ENCODE measurements at regions not wholly inside any gene's neighbourhood (a gene's known extent, or its start where the extent isn't known, plus 50 kb on each side); places are given as distances from the start of the nearest gene placed in this dataset.

DNA sequence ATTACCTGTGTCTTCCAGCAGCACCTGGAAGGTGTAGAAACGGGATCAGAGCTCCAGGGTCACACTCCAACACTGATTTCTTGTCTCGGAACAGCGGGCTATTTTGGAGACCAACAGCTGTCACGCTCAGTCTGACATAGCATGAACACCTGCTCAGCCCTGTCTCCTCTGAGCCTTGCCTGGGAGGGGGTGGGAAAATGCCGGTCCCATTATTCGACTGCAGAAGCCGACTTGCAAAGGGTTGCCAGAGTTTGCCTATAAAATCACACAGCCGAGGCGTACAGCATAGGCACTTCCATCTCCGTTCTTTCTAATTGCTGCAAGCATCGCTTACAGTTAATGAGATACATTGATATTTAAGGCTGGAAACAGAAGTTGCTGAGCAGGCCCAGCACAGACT is 300.8 kb upstream of the MSX2 start:
- intact Hi-C loops (cut with DNase I, micrococcal nuclease) = no loop called here
- no peak overlapping the region for H3K4me3 Mint-ChIP-seq
- peaks cover 6% of the 10 kb centered on the region for H3K27me3 Mint-ChIP-seq
- H3K36me3 Mint-ChIP-seq (ENCODE audit: low read depth) = no peaks in the 10 kb centered on the region
- POLR2A ChIA-PET = no interaction called here
- peaks cover 13% of the 10 kb centered on the region for H3K4me1 Mint-ChIP-seq
- no peaks in the 10 kb centered on the region for H3K9me3 Mint-ChIP-seq (ENCODE audit: low read depth)
- ATAC-seq (no peak), DNase-seq (no peak)
- CTCF ChIA-PET = interaction anchor here (1.5 kb wide), 1 partner anchor 297 kb away, joined by 4 read pairs; no protein-coding TSS in a partner anchor
- H3K27ac Mint-ChIP-seq = no peak overlapping the region

DNA sequence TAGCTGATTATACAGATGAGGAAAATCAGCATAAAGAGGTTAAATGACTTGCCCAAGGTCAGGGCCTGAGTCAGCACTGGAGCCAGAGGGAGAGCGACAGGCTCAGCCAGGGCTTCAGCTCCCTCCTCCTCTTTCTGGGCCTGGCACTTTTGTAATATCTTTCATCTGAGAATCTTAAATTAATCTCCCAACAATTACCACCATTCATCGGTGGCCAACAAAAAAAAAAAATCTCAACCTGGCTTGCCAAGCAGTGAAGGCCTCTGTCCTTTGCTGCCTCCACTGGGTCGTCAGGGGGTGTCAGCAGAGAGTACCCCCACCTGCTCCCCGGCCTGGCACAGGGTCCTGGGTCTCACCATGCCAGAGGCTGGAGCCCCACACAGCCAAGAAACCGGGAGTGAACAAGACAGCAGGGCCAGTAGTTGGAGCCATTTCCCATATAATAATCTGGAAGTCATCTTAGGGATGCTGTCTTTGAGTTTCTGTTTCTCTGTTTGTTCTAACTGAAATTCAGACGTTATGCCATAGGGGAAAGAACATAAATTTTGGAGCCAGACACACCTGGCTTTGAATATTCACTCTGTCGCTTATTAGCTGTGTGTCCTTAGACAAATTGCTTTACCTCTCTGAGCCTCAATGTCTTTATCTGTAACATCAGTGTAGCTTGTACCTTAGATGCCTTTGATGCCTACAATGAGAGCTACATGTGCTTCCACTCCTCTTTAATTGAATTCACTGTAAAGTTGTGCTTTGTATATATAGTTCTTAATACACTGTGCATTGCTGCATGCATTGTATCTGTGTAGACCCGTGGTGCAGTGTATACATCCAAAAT is 299.9 kb upstream of the MSX2 start:
- Mint-ChIP-seq H3K27me3 (peaks cover 6% of the 10 kb centered on the region), H3K36me3 (ENCODE audit: low read depth) (no peaks in the 10 kb centered on the region), H3K4me3 (no peak overlapping the region), H3K9me3 (ENCODE audit: low read depth) (no peaks in the 10 kb centered on the region), H3K27ac (no peak overlapping the region), H3K4me1 (peaks cover 7% of the 10 kb centered on the region)
- ChIA-PET POLR2A (no interaction called here), CTCF (no interaction called here)
- no peak for DNase-seq
- intact Hi-C loops (cut with DNase I, micrococcal nuclease) = no loop called here
- ATAC-seq = no peak

DNA sequence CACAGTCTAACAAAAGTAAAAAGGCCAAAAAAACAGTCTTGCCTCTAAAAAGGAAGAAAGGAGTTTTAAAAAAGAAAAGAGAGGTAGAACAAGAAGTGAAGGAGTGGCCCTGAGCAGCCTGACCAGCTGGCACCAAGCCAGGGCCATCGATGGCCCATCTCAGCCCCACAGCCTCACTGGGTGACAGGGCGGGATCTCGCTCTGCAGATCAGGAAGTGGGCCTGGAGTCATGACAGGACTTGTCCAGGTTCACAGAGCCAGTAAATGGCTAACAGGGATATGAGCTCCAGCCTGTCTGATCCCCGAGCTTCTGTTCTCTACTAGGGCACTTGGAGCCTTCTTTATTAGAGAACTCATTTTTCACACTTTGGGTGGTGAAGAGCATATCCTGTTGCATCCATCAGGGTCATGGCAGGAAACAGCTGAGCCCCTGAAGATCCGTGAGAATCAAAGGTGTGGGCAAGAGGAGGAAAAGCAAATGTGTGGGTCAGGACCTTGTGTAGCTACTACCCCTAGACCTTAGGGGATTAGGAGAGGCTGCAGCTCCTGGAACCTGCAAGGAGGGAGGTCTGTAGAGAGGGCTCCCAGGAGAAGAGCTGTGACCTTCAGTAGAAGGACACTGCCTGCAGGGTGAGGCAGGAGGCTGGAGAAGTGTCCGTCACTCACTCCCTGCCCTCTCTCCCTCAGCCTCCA is 299.0 kb upstream of the MSX2 start:
- H3K27me3 Mint-ChIP-seq = peaks cover 5% of the 10 kb centered on the region
- no peak overlapping the region for H3K27ac Mint-ChIP-seq
- ATAC-seq (no peak), DNase-seq (no peak)
- no peaks in the 10 kb centered on the region for H3K36me3 Mint-ChIP-seq (ENCODE audit: low read depth)
- no peaks in the 10 kb centered on the region for H3K9me3 Mint-ChIP-seq (ENCODE audit: low read depth)
- H3K4me1 Mint-ChIP-seq = no peaks in the 10 kb centered on the region
- CTCF ChIA-PET = interaction anchor here (0.7 to 0.8 kb wide), 2 partner anchors 8 to 197 kb away, joined by 3 to 4 read pairs; no protein-coding TSS in a partner anchor
- no peak overlapping the region for H3K4me3 Mint-ChIP-seq
- POLR2A ChIA-PET = no interaction called here
- intact Hi-C loops (cut with DNase I, micrococcal nuclease) = no loop called here

DNA sequence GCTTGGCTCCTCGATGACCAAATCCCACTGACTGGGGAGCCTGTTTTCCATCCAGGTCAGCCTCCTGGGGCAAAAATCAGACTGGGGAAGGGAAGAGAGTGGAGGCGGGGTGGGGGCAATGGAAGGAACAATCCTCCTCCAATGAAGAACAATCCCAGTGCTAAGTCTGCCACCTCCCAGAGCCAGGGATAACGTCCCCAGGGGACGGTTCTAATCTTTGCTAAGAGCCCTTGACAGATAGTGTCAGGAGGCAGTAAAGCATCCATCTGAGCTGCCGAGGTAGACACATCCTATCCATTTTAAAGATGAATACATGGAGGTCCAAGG is 298.5 kb upstream of the MSX2 start:
- POLR2A ChIA-PET = no interaction called here
- no peak overlapping the region for H3K27ac Mint-ChIP-seq

DNA sequence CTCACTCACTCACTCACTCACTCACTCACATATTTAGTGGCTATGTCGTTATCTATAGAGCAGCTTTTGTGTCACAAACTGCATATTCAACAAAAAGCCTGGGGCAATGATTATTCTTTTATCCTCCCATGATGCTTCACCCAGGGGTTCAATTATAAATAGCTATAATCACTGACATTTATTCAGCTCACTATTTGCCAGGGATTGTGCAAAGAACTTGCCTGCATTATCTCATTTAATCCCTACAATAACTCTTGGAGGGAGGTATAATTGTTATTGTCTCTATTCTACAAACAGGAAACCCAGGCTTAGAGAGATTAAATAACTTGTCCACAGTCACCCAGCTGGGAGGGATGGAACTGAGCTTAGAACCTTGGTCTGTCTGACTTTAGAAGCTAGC is 298.0 kb upstream of the MSX2 start:
- no peaks in the 10 kb centered on the region for H3K36me3 Mint-ChIP-seq (ENCODE audit: low read depth)
- no peaks in the 10 kb centered on the region for H3K4me1 Mint-ChIP-seq
- no peak for DNase-seq
- CTCF ChIA-PET = interaction anchor here (0.5 to 1.2 kb wide), 5 partner anchors 9 to 805 kb away, joined by 3 to 4 read pairs (median 3); no protein-coding TSS in a partner anchor
- no peaks in the 10 kb centered on the region for H3K9me3 Mint-ChIP-seq (ENCODE audit: low read depth)
- no peak overlapping the region for H3K4me3 Mint-ChIP-seq
- intact Hi-C loops (cut with DNase I, micrococcal nuclease) = no loop called here
- H3K27me3 Mint-ChIP-seq = peaks cover 5% of the 10 kb centered on the region
- no peak for ATAC-seq
- no peak overlapping the region for H3K27ac Mint-ChIP-seq
- POLR2A ChIA-PET = no interaction called here

More for the DNA sequence above, 298.5 kb upstream of the MSX2 start:
- H3K4me3 Mint-ChIP-seq = no peak overlapping the region
- no peaks in the 10 kb centered on the region for H3K36me3 Mint-ChIP-seq (ENCODE audit: low read depth)
- no peaks in the 10 kb centered on the region for H3K4me1 Mint-ChIP-seq
- DNase-seq = no peak
- no peak for ATAC-seq
- H3K9me3 Mint-ChIP-seq (ENCODE audit: low read depth) = no peaks in the 10 kb centered on the region
- intact Hi-C loops (cut with DNase I, micrococcal nuclease) = no loop called here
- CTCF ChIA-PET = interaction anchor here (0.6 to 1.2 kb wide), 4 partner anchors 9 to 369 kb away, joined by 3 to 4 read pairs (median 4); no protein-coding TSS in a partner anchor
- peaks cover 5% of the 10 kb centered on the region for H3K27me3 Mint-ChIP-seq

DNA sequence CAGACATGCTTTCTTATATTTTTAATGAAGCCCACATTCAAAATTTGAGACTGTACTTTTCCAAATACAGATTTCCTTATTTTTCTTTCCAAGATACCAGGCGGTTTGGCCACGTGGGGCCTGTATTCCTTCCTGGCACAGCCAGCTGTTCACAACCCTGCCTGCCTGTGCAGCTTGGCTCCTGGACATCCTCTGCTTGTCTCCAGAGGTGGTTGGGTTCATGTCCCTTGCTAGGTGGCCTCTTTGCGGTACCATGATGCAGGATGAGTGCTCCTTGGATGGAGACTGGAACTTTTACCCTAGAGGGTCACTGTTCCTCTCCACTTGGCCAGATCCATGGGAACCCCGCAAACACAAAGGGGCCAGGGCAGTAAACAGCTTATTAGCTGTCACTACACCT is 297.5 kb upstream of the MSX2 start:
- Mint-ChIP-seq H3K4me3 (no peak overlapping the region), H3K4me1 (no peaks in the 10 kb centered on the region), H3K36me3 (ENCODE audit: low read depth) (no peaks in the 10 kb centered on the region), H3K27me3 (peaks cover 5% of the 10 kb centered on the region), H3K27ac (no peak overlapping the region), H3K9me3 (ENCODE audit: low read depth) (no peaks in the 10 kb centered on the region)
- POLR2A ChIA-PET = no interaction called here
- DNase-seq = no peak
- intact Hi-C loops (cut with DNase I, micrococcal nuclease) = no loop called here
- CTCF ChIA-PET = interaction anchor here (0.5 to 1.2 kb wide), 4 partner anchors 8 to 805 kb away, joined by 3 to 4 read pairs (median 3); no protein-coding TSS in a partner anchor
- ATAC-seq = no peak

DNA sequence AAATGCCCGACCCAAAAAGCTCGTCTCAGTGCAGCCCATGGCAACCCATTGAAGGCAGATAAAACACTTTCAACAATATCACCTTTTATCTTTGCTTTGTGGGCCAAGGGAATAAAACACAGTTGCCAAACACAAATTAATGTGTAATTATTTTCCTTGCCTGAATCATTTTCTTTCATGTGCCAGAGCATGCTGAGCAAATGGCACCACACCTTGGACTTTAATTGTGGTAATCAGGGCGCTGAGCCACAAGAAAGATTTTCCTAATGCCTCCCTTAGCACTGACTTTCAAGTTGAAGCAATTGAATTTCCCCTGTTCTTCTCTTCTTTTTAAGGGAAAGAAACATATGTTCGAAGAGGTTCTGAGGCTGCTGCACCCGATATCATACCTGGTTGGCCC is 297.1 kb upstream of the MSX2 start:
- Mint-ChIP-seq H3K4me3 (no peak overlapping the region), H3K4me1 (no peaks in the 10 kb centered on the region), H3K9me3 (ENCODE audit: low read depth) (no peaks in the 10 kb centered on the region), H3K27ac (no peak overlapping the region), H3K36me3 (ENCODE audit: low read depth) (no peaks in the 10 kb centered on the region), H3K27me3 (peaks cover 5% of the 10 kb centered on the region)
- ATAC-seq (no peak), DNase-seq (no peak)
- CTCF ChIA-PET = interaction anchor here (0.6 to 0.7 kb wide), 2 partner anchors 8 to 804 kb away, joined by 3 read pairs; no protein-coding TSS in a partner anchor
- intact Hi-C loops (cut with DNase I, micrococcal nuclease) = no loop called here
- POLR2A ChIA-PET = no interaction called here

DNA sequence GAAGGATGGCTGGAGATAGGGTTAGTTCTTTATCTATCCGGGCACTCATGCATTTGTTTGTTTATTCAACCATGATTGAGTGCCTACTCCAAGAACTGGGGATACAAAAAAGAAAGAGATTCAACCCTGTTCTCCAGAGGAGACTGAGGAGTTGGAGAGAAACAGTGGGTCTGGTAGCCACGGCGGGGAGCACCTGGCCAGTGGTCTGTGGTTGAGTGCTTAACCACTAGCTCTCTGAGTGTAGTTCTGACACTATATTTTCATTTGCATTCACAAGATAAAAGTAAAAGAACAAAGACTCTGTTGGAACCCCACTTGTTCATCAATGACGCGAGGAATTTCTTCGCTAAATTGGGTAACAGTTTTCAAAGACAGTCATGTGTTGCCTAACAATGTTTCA is 295.5 kb upstream of the MSX2 start:
- POLR2A ChIA-PET = no interaction called here
- intact Hi-C loops (cut with DNase I, micrococcal nuclease) = no loop called here

DNA sequence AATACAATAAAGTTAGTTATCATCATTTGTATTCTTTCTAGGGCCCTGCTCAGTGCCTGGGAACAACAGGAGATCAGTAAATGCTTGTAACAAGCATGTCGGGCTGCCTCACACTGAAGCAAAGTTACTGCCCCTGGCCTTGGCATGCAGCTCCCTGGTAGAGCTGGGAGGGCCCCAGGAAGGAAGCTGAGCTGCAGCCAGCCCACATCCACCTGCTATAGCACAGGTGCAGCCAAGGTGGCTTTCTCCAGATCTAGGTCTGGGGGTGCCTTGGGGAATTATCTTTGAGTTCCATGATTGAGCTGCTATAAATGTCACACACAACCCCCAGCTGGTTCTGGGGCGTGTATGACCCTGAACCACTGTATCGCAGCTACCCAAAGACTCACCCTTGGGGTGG is 293.4 kb upstream of the MSX2 start:
- intact Hi-C loops (cut with DNase I, micrococcal nuclease) = no loop called here

More for the DNA sequence above, 295.5 kb upstream of the MSX2 start:
- no peak for ATAC-seq
- H3K27me3 Mint-ChIP-seq = peaks cover 5% of the 10 kb centered on the region
- no peaks in the 10 kb centered on the region for H3K4me1 Mint-ChIP-seq
- no peak for DNase-seq
- CTCF ChIA-PET = interaction anchor here (0.6 to 2.3 kb wide), 2 partner anchors 9 to 298 kb away, joined by 3 to 8 read pairs; no protein-coding TSS in a partner anchor
- no peaks in the 10 kb centered on the region for H3K9me3 Mint-ChIP-seq (ENCODE audit: low read depth)
- H3K4me3 Mint-ChIP-seq = no peak overlapping the region
- H3K36me3 Mint-ChIP-seq (ENCODE audit: low read depth) = no peaks in the 10 kb centered on the region
- H3K27ac Mint-ChIP-seq = no peak overlapping the region

DNA sequence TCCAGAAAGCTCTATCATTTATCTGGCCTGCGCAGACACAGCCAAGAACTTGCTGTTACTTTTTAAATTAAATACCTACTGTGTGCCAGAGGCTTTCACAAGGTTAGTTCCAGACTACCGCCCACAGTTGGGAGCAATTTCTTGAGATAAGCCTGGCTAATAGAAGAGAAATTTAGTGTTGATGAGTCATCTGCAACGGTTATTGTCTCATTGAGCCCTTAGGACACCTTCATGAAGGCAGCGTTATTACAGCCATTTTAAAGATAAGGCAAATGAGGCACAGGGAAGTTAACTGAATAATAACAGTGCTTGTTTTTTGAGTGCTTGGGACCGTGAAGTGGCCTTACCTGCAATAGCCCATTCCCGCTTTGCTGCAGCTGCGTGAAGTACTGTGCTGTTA is 292.9 kb upstream of the MSX2 start:
- Mint-ChIP-seq H3K27me3 (peaks cover 5% of the 10 kb centered on the region), H3K27ac (no peak overlapping the region), H3K4me3 (no peak overlapping the region), H3K36me3 (ENCODE audit: low read depth) (no peaks in the 10 kb centered on the region), H3K4me1 (no peaks in the 10 kb centered on the region), H3K9me3 (ENCODE audit: low read depth) (no peaks in the 10 kb centered on the region)
- intact Hi-C loops (cut with DNase I, micrococcal nuclease) = no loop called here
- ATAC-seq (no peak), DNase-seq (no peak)
- POLR2A ChIA-PET = no interaction called here
- CTCF ChIA-PET = interaction anchor here (0.6 to 1.0 kb wide), 2 partner anchors 9 to 814 kb away, joined by 4 read pairs; no protein-coding TSS in a partner anchor

More for the DNA sequence above, 293.4 kb upstream of the MSX2 start:
- ATAC-seq = no peak
- H3K27me3 Mint-ChIP-seq = peaks cover 5% of the 10 kb centered on the region
- no peak overlapping the region for H3K4me3 Mint-ChIP-seq
- no peaks in the 10 kb centered on the region for H3K36me3 Mint-ChIP-seq (ENCODE audit: low read depth)
- no peaks in the 10 kb centered on the region for H3K9me3 Mint-ChIP-seq (ENCODE audit: low read depth)
- no peak for DNase-seq
- ChIA-PET CTCF (interaction anchor here (0.6 to 1.0 kb wide), 2 partner anchors 9 to 813 kb away, joined by 4 read pairs; no protein-coding TSS in a partner anchor), POLR2A (no interaction called here)
- H3K27ac Mint-ChIP-seq = no peak overlapping the region
- H3K4me1 Mint-ChIP-seq = no peaks in the 10 kb centered on the region

DNA sequence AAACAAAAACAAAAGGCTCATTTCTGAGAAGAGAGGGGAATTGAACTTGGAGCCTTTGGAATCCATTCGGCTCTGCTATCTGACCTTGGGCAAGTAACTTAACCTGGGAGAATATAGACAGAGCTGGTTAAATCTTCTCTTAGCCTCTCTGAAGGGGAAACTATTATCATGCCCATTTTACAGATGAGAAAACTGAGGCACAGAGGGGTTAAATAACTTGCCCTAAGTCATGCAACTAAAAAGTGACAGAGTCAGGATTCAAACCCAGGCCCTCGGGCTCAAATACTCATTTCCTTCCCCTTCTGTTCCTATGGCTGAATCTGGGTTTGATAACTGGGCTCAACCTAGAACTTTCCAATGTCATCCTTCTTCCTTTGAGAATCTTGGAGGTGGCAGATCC is 291.3 kb upstream of the MSX2 start:
- ChIA-PET POLR2A (no interaction called here), CTCF (no interaction called here)
- Mint-ChIP-seq H3K36me3 (ENCODE audit: low read depth) (no peaks in the 10 kb centered on the region), H3K9me3 (ENCODE audit: low read depth) (no peaks in the 10 kb centered on the region), H3K27me3 (peaks cover 3% of the 10 kb centered on the region), H3K27ac (no peak overlapping the region), H3K4me3 (no peak overlapping the region), H3K4me1 (no peaks in the 10 kb centered on the region)
- DNase-seq = no peak
- no peak for ATAC-seq
- intact Hi-C loops (cut with DNase I, micrococcal nuclease) = no loop called here

DNA sequence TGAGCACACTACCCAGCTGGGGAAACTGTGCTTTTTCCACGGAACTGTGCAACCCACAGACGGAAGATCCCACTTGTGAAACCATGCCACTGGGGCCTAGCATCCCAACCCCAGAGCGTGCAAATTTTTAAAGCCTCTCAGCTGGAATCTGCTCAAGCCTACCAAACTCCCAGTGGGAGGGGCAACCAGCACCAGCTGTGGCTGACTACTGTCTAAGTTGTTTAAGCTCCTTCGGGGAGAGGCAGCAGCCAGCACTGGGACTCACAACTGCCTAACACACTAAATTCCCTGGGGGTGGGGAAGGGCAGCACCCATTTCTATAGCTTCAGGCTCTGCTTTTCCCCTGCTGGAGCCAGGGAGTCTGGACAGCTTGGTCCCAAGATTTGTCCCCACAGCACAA is 287.6 kb upstream of the MSX2 start:
- no peak for ATAC-seq
- CTCF ChIA-PET = interaction anchor here (1.6 kb wide), 1 partner anchor 17 kb away, joined by 3 read pairs; no protein-coding TSS in a partner anchor
- Mint-ChIP-seq H3K27me3 (no peaks in the 10 kb centered on the region), H3K4me1 (no peaks in the 10 kb centered on the region), H3K27ac (no peak overlapping the region), H3K4me3 (no peak overlapping the region), H3K36me3 (ENCODE audit: low read depth) (no peaks in the 10 kb centered on the region), H3K9me3 (ENCODE audit: low read depth) (no peaks in the 10 kb centered on the region)
- DNase-seq = no peak
- POLR2A ChIA-PET = no interaction called here
- intact Hi-C loops (cut with DNase I, micrococcal nuclease) = no loop called here

Measured in activated CD4-positive, alpha-beta T cell treated with anti-CD3 and anti-CD28 coated beads for 36 hours (primary cell).